Esophagus muscularis mucosa (tissue), 4 donors: ENCODE measurements at regions not wholly inside any gene's neighbourhood (a gene's known extent, or its start where the extent isn't known, plus 50 kb on each side); places are given as distances from the start of the nearest gene placed in this dataset.

ENCODE experiments used
- DNase-seq: peaks from one replicate; pipeline ENCODE4 v3.0.0-alpha.2; 2017; ENCODE audit errors: extremely low spot score
- H3K27ac ChIP-seq, 4 donors: fragments of 200-600 bp; sonication (generic); replicated peaks in 1 of 4; 1 replicate in 3 of 4; 2 replicates in 1 of 4; pipeline ENCODE4 v1.5.1; 2016 to 2019; ENCODE audit warnings: mild to moderate bottlenecking in 1 of 4
- H3K27me3 ChIP-seq, 4 donors: fragments of 200-600 bp; sonication (generic); one replicate each; pipeline versions ENCODE4 v1.5.1 to v1.6.0; 2016 to 2019
- H3K36me3 ChIP-seq, 4 donors: fragments of 200-600 bp; sonication (generic); one replicate each; pipeline ENCODE4 v1.5.1; 2016 to 2019
- H3K4me1 ChIP-seq, 4 donors: fragments of 200-600 bp; sonication (generic); one replicate each; pipeline ENCODE4 v1.5.1; 2016 to 2019
- H3K4me3 ChIP-seq, 4 donors: fragments of 200-600 bp; sonication (generic); 1 replicate in 2 of 4; 2 replicates in 2 of 4; pipeline ENCODE4 v1.5.1; 2016 to 2019; ENCODE audit warnings: mild to moderate bottlenecking in 4 of 4, moderate library complexity in 1 of 4
- H3K9me3 ChIP-seq, 4 donors: fragments of 200-600 bp; sonication (generic); 1 replicate in 3 of 4; 2 replicates in 1 of 4; pipeline ENCODE4 v1.5.1; 2016 to 2019
- CTCF ChIP-seq, 3 experiments: fragments of 200-600 bp in 2 of 3; fragments of 450-650 bp in 1 of 3; sonication (generic) in 2 of 3; IDR thresholded peaks; one replicate each; pipeline ENCODE4 v1.5.1; 2017 to 2019; ENCODE audit warnings: antibody characterized with exemption in 3 of 3, mild to moderate bottlenecking in 2 of 3, moderate library complexity in 1 of 3
- EP300 ChIP-seq: sonication (generic); formaldehyde crosslinking; IDR thresholded peaks from one replicate; pipeline ENCODE4 v1.6.1; 2017; ENCODE audit warnings: antibody characterized with exemption
- POLR2A ChIP-seq: fragments of 450-650 bp; IDR thresholded peaks from one replicate; pipeline ENCODE4 v1.6.1; 2017; ENCODE audit warnings: antibody characterized with exemption, moderate library complexity, mild to moderate bottlenecking, low read depth
- POLR2AphosphoS5 ChIP-seq, 2 donors: sonication (generic); formaldehyde crosslinking; IDR thresholded peaks; one replicate each; pipeline ENCODE4 v1.6.1; 2017; ENCODE audit warnings: antibody characterized with exemption in 2 of 2
- WGBS: methylation state at CpG from one replicate; pipeline ENCODE4 v1.1.5; 2018; 5-methylcytosine and 5-hydroxymethylcytosine counted together
- intact Hi-C: fragments of 100-400 bp; cut with DNase I; formaldehyde crosslinking; loops from one replicate; pipeline ENCODE4 v1.15.1; 2023

DNA sequence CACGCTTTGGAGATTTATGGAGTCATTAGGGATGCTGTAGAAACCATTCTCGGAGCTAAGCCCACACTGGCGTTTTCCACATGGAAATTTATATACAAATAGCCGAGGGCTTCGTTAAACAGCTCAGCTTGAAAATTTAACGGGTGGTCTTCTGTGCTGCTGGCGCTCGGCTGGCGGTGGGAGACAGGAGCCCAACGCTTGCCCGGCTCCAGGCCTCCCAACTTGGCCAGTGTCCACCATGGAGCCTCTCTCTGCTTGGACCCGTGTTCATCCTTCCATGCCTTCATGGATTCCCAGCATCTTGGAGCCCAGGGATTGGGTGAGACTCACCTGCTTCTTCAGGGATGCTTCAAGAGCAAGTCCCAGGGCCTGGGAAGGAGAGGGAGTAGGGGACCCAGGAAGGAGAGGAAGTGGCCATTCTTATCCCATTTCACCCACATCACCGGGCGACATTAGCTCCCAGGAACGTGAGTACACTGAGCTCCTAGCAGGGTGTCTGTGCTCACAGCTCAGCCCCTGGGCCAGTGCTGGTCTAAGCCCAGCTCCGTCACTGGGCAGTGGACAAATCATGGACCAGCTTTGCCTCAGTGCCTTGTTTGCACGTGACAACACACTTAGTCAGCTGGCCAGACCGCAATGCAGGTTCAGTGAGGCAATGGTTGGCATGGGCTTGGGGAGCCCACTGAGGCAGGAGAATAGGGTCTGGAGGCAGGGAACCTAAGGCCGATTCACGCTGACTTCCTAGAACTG, 944.3 kb downstream of the BRD1 start:
- TF ChIP-seq EP300 (no peak), POLR2AphosphoS5 (IDR thresholded peaks at IDR 0.05) (no peak), CTCF (IDR thresholded peaks at IDR 0.05) (no peak), POLR2A (no peak)

GRCh38 chr22:48882636-48883200, 945.0 kb downstream of the BRD1 start:
- Histone ChIP-seq H3K4me3 (no peak overlapping the region), H3K27ac (no peak overlapping the region), H3K9me3 (no peaks in the 10 kb centered on the region), H3K36me3 (no peaks in the 10 kb centered on the region), H3K27me3 (peaks cover 0 to 58% (median 0%) of the 10 kb centered on the region in 4 donors), H3K4me1 (no peaks in the 10 kb centered on the region)
- no peak for DNase-seq
- intact Hi-C loops: no loop called here
- 68% methylated on average over 12 of the region's 17 CpGs for WGBS
- TF ChIP-seq CTCF (IDR thresholded peaks at IDR 0.05) (no peak), POLR2AphosphoS5 (IDR thresholded peaks at IDR 0.05) (no peak)

More for the DNA sequence above, 944.3 kb downstream of the BRD1 start:
- H3K9me3 ChIP-seq: no peaks in the 10 kb centered on the region
- DNase-seq: no peak
- H3K36me3 ChIP-seq: no peaks in the 10 kb centered on the region
- H3K27ac ChIP-seq: no peak overlapping the region
- intact Hi-C loops: no loop called here
- no peak overlapping the region for H3K4me3 ChIP-seq
- H3K4me1 ChIP-seq: no peaks in the 10 kb centered on the region
- WGBS: 82% methylated on average over 17 of the region's 20 CpGs
- H3K27me3 ChIP-seq: peaks cover 0 to 58% (median 0%) of the 10 kb centered on the region in 4 donors

DNA sequence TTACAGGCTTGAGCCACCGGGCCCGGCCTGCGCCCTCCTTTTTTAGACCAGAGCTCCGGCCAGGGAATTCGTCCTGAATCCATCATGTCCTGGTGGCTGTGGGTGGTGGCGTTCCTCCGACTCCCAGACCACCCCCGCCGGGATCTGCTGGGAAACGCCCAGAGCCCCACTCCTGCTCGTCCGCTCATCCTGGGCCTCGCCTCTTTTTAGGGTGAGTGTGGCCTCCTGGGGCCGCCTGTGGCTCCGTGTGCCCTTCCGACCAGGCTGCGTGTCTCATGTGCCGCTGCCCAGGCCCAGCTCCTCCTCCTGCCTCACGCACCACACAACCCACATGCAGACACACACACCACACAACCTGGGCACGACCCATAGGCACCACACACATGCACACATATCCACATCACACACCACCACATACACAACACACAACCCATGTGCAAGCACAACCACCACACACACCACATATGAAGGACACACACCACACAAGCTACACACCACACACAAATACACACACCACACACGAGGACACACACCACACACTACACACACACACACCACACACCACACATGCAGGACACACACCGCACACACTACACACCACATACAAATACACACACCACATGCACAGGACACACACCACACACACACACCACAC, 946.2 kb downstream of the BRD1 start:
- H3K4me3 ChIP-seq: no peak overlapping the region
- peaks cover 0 to 51% (median 0%) of the 10 kb centered on the region in 4 donors for H3K27me3 ChIP-seq
- no peaks in the 10 kb centered on the region for H3K4me1 ChIP-seq
- intact Hi-C loops: no loop called here
- 93% methylated on average over 14 of the region's 22 CpGs for WGBS
- no peak for TF ChIP-seq POLR2AphosphoS5 (IDR thresholded peaks at IDR 0.05)
- no peak overlapping the region for H3K27ac ChIP-seq
- no peak for DNase-seq
- H3K9me3 ChIP-seq: no peaks in the 10 kb centered on the region
- H3K36me3 ChIP-seq: no peaks in the 10 kb centered on the region

GRCh38 chr22:48880749-48881148, 946.9 kb downstream of the BRD1 start:
- DNase-seq: no peak

More at GRCh38 chr22:48880749-48881148, 946.9 kb downstream of the BRD1 start:
- peaks cover 0 to 5% (median 0%) of the 10 kb centered on the region in 4 donors for H3K9me3 ChIP-seq
- no peak overlapping the region for H3K4me3 ChIP-seq
- H3K4me1 ChIP-seq: no peaks in the 10 kb centered on the region
- H3K36me3 ChIP-seq: no peaks in the 10 kb centered on the region
- peaks cover 0 to 54% (median 0%) of the 10 kb centered on the region in 4 donors for H3K27me3 ChIP-seq
- H3K27ac ChIP-seq: no peak overlapping the region
- 81% methylated on average over 11 of the region's 11 CpGs for WGBS
- TF ChIP-seq POLR2AphosphoS5 (IDR thresholded peaks at IDR 0.05) (no peak), CTCF (IDR thresholded peaks at IDR 0.05) (no peak)
- intact Hi-C loops: no loop called here
